Endothelial cell of umbilical vein (primary cell): ENCODE measurements at regions not wholly inside any gene's neighbourhood (a gene's known extent, or its start where the extent isn't known, plus 50 kb on each side); places are given as distances from the start of the nearest gene placed in this dataset.

Source experiments
- BruUV-seq: library from RNA; stranded (reverse); fragments of 400-500 nt; replicated peaks from 2 replicates; lab custom pipeline; 2021; lab: Mats Ljungman, UMichigan
- CTCF ChIA-PET: fragments of 300-600, 350-600 bp; sonication (Branson Sonifier 250); formaldehyde crosslinking; loops from one replicate; lab custom pipeline; 2021; ENCODE audit warnings: antibody characterized with exemption, inconsistent platforms; lab: Charles Lee
- POLR2A ChIA-PET: fragments of 300-600, 350-600 bp; sonication (Branson Sonifier 250); formaldehyde crosslinking; loops from one replicate; lab custom pipeline; 2021; ENCODE audit warnings: antibody characterized with exemption, inconsistent platforms; lab: Charles Lee
- DNase-seq: peaks from one replicate; pipeline ENCODE4 v3.0.0-alpha.2; 2011; ENCODE audit warnings: low read depth, low spot score
- FAIRE-seq: peaks from 2 replicates; lab custom pipeline; 2011; peaks lifted over from hg19 to GRCh38; lab: Jason Lieb, UNC
- H2AFZ ChIP-seq: 2 replicates; pipeline ENCODE4 v1.6.0; 2012; ENCODE audit warnings: low read depth, low read length, control low read depth, inconsistent platforms
- H3K27ac ChIP-seq: 2 replicates; pipeline ENCODE4 v1.5.1; 2011; ENCODE audit warnings: low read depth, mild to moderate bottlenecking, control low read depth, low read length, moderate library complexity; ENCODE audit not compliant: insufficient read depth
- H3K27me3 ChIP-seq, 2 experiments: 2 replicates each; pipeline versions ENCODE4 v1.6.0 to v1.6.1; 2011; ENCODE audit warnings: low read length in 2 of 2, mixed read lengths in 1 of 2; ENCODE audit not compliant: control insufficient read depth in 2 of 2, insufficient read depth in 2 of 2
- H3K36me3 ChIP-seq, 2 experiments: 2 replicates in 1 of 2; 3 replicates in 1 of 2; pipeline ENCODE4 v1.5.1; 2011; ENCODE audit warnings: low read length in 2 of 2, mild to moderate bottlenecking in 1 of 2, moderate library complexity in 1 of 2; ENCODE audit not compliant: control insufficient read depth in 2 of 2, insufficient read depth in 2 of 2; ENCODE audit errors: extremely low read depth in 1 of 2
- H3K4me1 ChIP-seq: 3 replicates; pipeline ENCODE4 v1.5.1; 2011; ENCODE audit warnings: mild to moderate bottlenecking, low read length; ENCODE audit not compliant: control insufficient read depth, insufficient read depth; ENCODE audit errors: extremely low read depth
- H3K4me2 ChIP-seq: 2 replicates; pipeline ENCODE4 v1.6.1; 2011; ENCODE audit warnings: low read length, control low read depth, mixed read lengths; ENCODE audit not compliant: insufficient read depth
- H3K4me3 ChIP-seq, 3 experiments: fragments of 200-600 bp in 1 of 3; sonication (generic), shearing (Covaris generic) in 1 of 3; replicated peaks in 1 of 3; 2 replicates each; pipeline ENCODE4 v1.5.1; 2011 to 2016; ENCODE audit warnings: control low read depth in 3 of 3, low read length in 3 of 3, mild to moderate bottlenecking in 2 of 3, inconsistent platforms in 1 of 3, low read depth in 1 of 3, moderate library complexity in 1 of 3; ENCODE audit not compliant: insufficient read depth in 1 of 3
- H3K79me2 ChIP-seq: 2 replicates; pipeline ENCODE4 v1.6.0; 2012; ENCODE audit warnings: low read length, inconsistent platforms; ENCODE audit not compliant: control insufficient read depth, insufficient read depth
- H3K9ac ChIP-seq: replicated peaks from 2 replicates; pipeline ENCODE3; 2011; ENCODE audit warnings: low read length, control low read depth; ENCODE audit not compliant: insufficient read depth; ENCODE audit errors: extremely low read depth
- H3K9me1 ChIP-seq: replicated peaks from 3 replicates; pipeline ENCODE4 v1.6.0; 2011; ENCODE audit warnings: mild to moderate bottlenecking, low read length; ENCODE audit not compliant: control insufficient read depth, insufficient read depth; ENCODE audit errors: extremely low read depth
- H3K9me3 ChIP-seq: replicated peaks from 2 replicates; pipeline ENCODE4 v1.5.1; 2012; ENCODE audit warnings: low read length, inconsistent platforms; ENCODE audit not compliant: control insufficient read depth, insufficient read depth
- H4K20me1 ChIP-seq: replicated peaks from 2 replicates; pipeline ENCODE3; 2011; ENCODE audit warnings: mild to moderate bottlenecking, low read length; ENCODE audit not compliant: control insufficient read depth, insufficient read depth; ENCODE audit errors: extremely low read depth
- CTCF ChIP-seq, 2 donors: IDR thresholded peaks; 1 replicate in 1 of 2; 2 replicates in 1 of 2; pipeline ENCODE4 v1.5.1; 2011; ENCODE audit warnings: low read length in 2 of 2, mild to moderate bottlenecking in 2 of 2, moderate library complexity in 2 of 2, control low read depth in 1 of 2, inconsistent platforms in 1 of 2, low read depth in 1 of 2; ENCODE audit not compliant: insufficient read depth in 1 of 2; ENCODE audit errors: extremely low read depth in 1 of 2
- EZH2 ChIP-seq: IDR thresholded peaks from 2 replicates; pipeline ENCODE4 v1.6.1; 2012; ENCODE audit warnings: borderline replicate concordance, low read depth, mild to moderate bottlenecking, moderate library complexity, low read length, inconsistent platforms; ENCODE audit not compliant: severe bottlenecking
- FOS ChIP-seq: IDR thresholded peaks from 2 replicates; pipeline ENCODE4 v1.6.1; 2011; ENCODE audit warnings: mild to moderate bottlenecking, low read length, moderate library complexity, borderline replicate concordance; ENCODE audit not compliant: insufficient read depth
- MAX ChIP-seq: IDR thresholded peaks from 2 replicates; pipeline ENCODE4 v1.6.1; 2011; ENCODE audit not compliant: insufficient read depth, insufficient read length
- dilution Hi-C: fragments of 300-500 bp; cut with MboI; formaldehyde crosslinking; loops from one replicate; pipeline ENCODE4 v1.15.0; 2019; ENCODE audit warnings: low sequenced_read_pairs; ENCODE audit not compliant: extremely low pct_ligation_motif_present
- intact Hi-C: fragments of 100-400 bp; cut with micrococcal nuclease; formaldehyde crosslinking; loops from one replicate; pipeline ENCODE4 v1.10.0; 2022

- DNase-seq: no peak
- H3K9ac ChIP-seq: no peak overlapping the region
- intact Hi-C loops: no loop called here
- H3K4me2 ChIP-seq: no peak overlapping the region
- H3K36me3 ChIP-seq: no peaks in the 10 kb centered on the region
- no peak for FAIRE-seq
- dilution Hi-C loops: no loop called here
- no peak for TF ChIP-seq EZH2
- no peak for TF ChIP-seq CTCF (IDR thresholded peaks at IDR 0.05; ENCODE audit: extremely low read depth in 1 of 2, insufficient read depth in 1 of 2, low read depth in 1 of 2, low read length in 2 of 2)
- no peak for TF ChIP-seq MAX
- TF ChIP-seq FOS: no peak
- H3K4me3 ChIP-seq: no peak overlapping the region
- ChIA-PET POLR2A (no interaction called here), CTCF (interaction anchor here (1.0 to 1.6 kb wide), 3 partner anchors 13 to 260 kb away, joined by 3 to 5 read pairs (median 3); no protein-coding TSS in a partner anchor)
- no peaks in the 10 kb centered on the region for H3K9me3 ChIP-seq
- H3K27ac ChIP-seq: no peak overlapping the region
- peaks cover 50% of the 10 kb centered on the region for H3K4me1 ChIP-seq
- no peaks in the 10 kb centered on the region for H4K20me1 ChIP-seq
- H3K9me1 ChIP-seq: no peaks in the 10 kb centered on the region
- BruUV-seq: no TSS peak
- no peaks in the 10 kb centered on the region for H3K27me3 ChIP-seq
- peaks cover 39% of the 10 kb centered on the region for H3K79me2 ChIP-seq
- no peak overlapping the region for H2AFZ ChIP-seq
Measured at GRCh38 chr12:124510301-124510970, 57.0 kb downstream of the NCOR2 start.
